SK-N-MC (cell line): ENCODE measurements at regions not wholly inside any gene's neighbourhood (a gene's known extent, or its start where the extent isn't known, plus 50 kb on each side); places are given as distances from the start of the nearest gene placed in this dataset.

ENCODE experiments used
- EZH2 ChIP-seq: fragments of 200-600 bp; sonication (generic); IDR thresholded peaks from one replicate; pipeline ENCODE4 v1.6.1; 2017; ENCODE audit warnings: antibody characterized with exemption
- FOXP2 ChIP-seq: optimal IDR thresholded peaks from 2 replicates; pipeline ENCODE3; 2011; ENCODE audit warnings: mild to moderate bottlenecking, moderate library complexity; ENCODE audit not compliant: insufficient read depth; ENCODE audit errors: extremely low read length, control extremely low read depth
- POLR2AphosphoS5 ChIP-seq: IDR thresholded peaks from 2 replicates; pipeline ENCODE4 v1.6.1; 2012; ENCODE audit warnings: mild to moderate bottlenecking, low read depth, low read length, borderline replicate concordance

DNA sequence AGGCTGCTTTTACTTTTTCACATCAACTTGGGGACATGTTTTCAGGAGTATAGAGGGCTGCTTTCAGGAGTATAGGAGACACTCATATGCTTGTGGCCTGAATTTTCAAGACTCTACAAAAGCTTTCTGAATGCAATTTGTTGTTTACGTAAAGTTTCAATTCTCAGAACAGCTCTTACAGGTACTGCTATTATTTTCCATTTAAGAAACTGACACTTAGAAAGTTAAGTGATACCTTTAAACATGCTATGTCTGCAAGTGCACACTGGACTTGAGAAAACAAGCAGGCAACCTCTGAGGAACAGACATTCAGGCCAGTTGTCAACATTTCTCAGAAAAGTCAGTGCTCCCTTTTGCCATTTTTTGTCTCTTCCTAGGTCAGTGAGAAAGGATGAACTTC is 70.0 kb upstream of the PHYHIPL start:
- TF ChIP-seq POLR2AphosphoS5, result no peak
- TF ChIP-seq EZH2, result no peak
- no peak for TF ChIP-seq FOXP2
